IMR-90 (cell line): ENCODE measurements at regions not wholly inside any gene's neighbourhood (a gene's known extent, or its start where the extent isn't known, plus 50 kb on each side); places are given as distances from the start of the nearest gene placed in this dataset.

Experiments
- ATAC-seq: fragments of 200-7000 bp; cut with Tn5 transposase; 2 replicates; pipeline ENCODE4 v1.9.1; 2020; ENCODE audit warnings: low read depth, mild to moderate bottlenecking, moderate library complexity
- BruUV-seq: library from RNA; stranded (reverse); fragments of 400-500 nt; replicated peaks from 2 replicates; lab custom pipeline; 2021; lab: Mats Ljungman, UMichigan
- CTCF ChIA-PET: fragments of 300-600 bp; formaldehyde crosslinking; extraction: SDS; loops from one replicate; lab custom pipeline; 2021; ENCODE audit warnings: antibody characterized with exemption; lab: Yijun Ruan, JAX
- POLR2A ChIA-PET: fragments of 300-600 bp; sonication (Branson Sonifier 250); formaldehyde crosslinking; loops from one replicate; lab custom pipeline; 2022; ENCODE audit warnings: antibody characterized with exemption; ENCODE audit not compliant: unreplicated experiment; lab: Charles Lee
- DNase-seq: peaks from one replicate; pipeline ENCODE4 v3.0.0; 2013
- H2AFZ ChIP-seq: replicated peaks from 2 replicates; pipeline ENCODE3; 2013; ENCODE audit warnings: low read length, mild to moderate bottlenecking; ENCODE audit not compliant: poor library complexity
- H2AK5ac ChIP-seq: 2 replicates; pipeline ENCODE4 v1.6.1; 2013; ENCODE audit warnings: low read depth, low read length, inconsistent platforms
- H2AK9ac ChIP-seq: replicated peaks from 2 replicates; pipeline ENCODE3; 2013; ENCODE audit warnings: mild to moderate bottlenecking, low read depth, low read length, moderate library complexity; ENCODE audit not compliant: poor library complexity
- H2BK120ac ChIP-seq: 2 replicates; pipeline ENCODE4 v1.6.1; 2013; ENCODE audit warnings: low read depth, low read length, inconsistent platforms
- H2BK15ac ChIP-seq: 3 replicates; pipeline ENCODE4 v1.6.1; 2013; ENCODE audit warnings: low read depth, low read length, inconsistent platforms
- H2BK20ac ChIP-seq: 2 replicates; pipeline ENCODE4 v1.6.1; 2013; ENCODE audit warnings: low read depth, mild to moderate bottlenecking, inconsistent platforms, low read length, moderate library complexity
- H2BK5ac ChIP-seq: 2 replicates; pipeline ENCODE4 v1.6.1; 2013; ENCODE audit warnings: mild to moderate bottlenecking, low read depth, low read length, inconsistent platforms; ENCODE audit not compliant: poor library complexity, severe bottlenecking
- H3K14ac ChIP-seq: replicated peaks from 2 replicates; pipeline ENCODE4 v1.6.1; 2013; ENCODE audit warnings: low read depth, low read length, inconsistent platforms
- H3K18ac ChIP-seq: 2 replicates; pipeline ENCODE4 v1.6.1; 2013; ENCODE audit warnings: low read depth, low read length, control low read depth
- H3K23ac ChIP-seq: 2 replicates; pipeline ENCODE4 v1.6.1; 2013; ENCODE audit warnings: low read depth, low read length, inconsistent platforms
- H3K27ac ChIP-seq: 2 replicates; pipeline ENCODE4 v1.5.1; 2013; ENCODE audit warnings: mild to moderate bottlenecking, control low read depth, low read length; ENCODE audit not compliant: insufficient read depth
- H3K27me3 ChIP-seq: 2 replicates; pipeline ENCODE4 v1.6.1; 2013; ENCODE audit warnings: low read length; ENCODE audit not compliant: control insufficient read depth, insufficient read depth
- H3K36me3 ChIP-seq: 2 replicates; pipeline ENCODE4 v1.6.1; 2013; ENCODE audit warnings: low read length, mixed read lengths; ENCODE audit not compliant: control insufficient read depth, insufficient read depth
- H3K4ac ChIP-seq: 2 replicates; pipeline ENCODE4 v1.6.1; 2013; ENCODE audit warnings: low read depth, low read length, inconsistent platforms
- H3K4me1 ChIP-seq: 2 replicates; pipeline ENCODE4 v1.6.1; 2013; ENCODE audit warnings: low read length, mixed read lengths; ENCODE audit not compliant: control insufficient read depth, insufficient read depth
- H3K4me2 ChIP-seq: 2 replicates; pipeline ENCODE4 v1.6.1; 2013; ENCODE audit warnings: low read depth, mild to moderate bottlenecking, control low read depth, low read length, moderate library complexity
- H3K4me3 ChIP-seq: 2 replicates; pipeline ENCODE4 v1.5.1; 2013; ENCODE audit warnings: low read depth, mild to moderate bottlenecking, control low read depth, low read length, moderate library complexity; ENCODE audit not compliant: insufficient read depth
- H3K56ac ChIP-seq: 2 replicates; pipeline ENCODE4 v1.6.1; 2013; ENCODE audit warnings: low read length, inconsistent platforms; ENCODE audit not compliant: insufficient read depth; ENCODE audit errors: extremely low read depth
- H3K79me1 ChIP-seq, 2 experiments: 2 replicates each; pipeline ENCODE4 v1.6.1; 2013; ENCODE audit warnings: low read length in 2 of 2, inconsistent platforms in 1 of 2, low read depth in 1 of 2
- H3K9ac ChIP-seq: 2 replicates; pipeline ENCODE4 v1.6.1; 2013; ENCODE audit warnings: low read depth, low read length, control low read depth
- H3K9me1 ChIP-seq: 2 replicates; pipeline ENCODE4 v1.6.1; 2013; ENCODE audit warnings: low read length, inconsistent platforms; ENCODE audit not compliant: insufficient read depth
- H3K9me3 ChIP-seq: 2 replicates; pipeline ENCODE4 v1.6.1; 2013; ENCODE audit warnings: low read length; ENCODE audit not compliant: control insufficient read depth, insufficient read depth
- H4K20me1 ChIP-seq: 2 replicates; pipeline ENCODE4 v1.6.1; 2013; ENCODE audit warnings: low read length, inconsistent platforms; ENCODE audit not compliant: insufficient read depth
- H4K5ac ChIP-seq: 2 replicates; pipeline ENCODE4 v1.6.1; 2013; ENCODE audit warnings: mild to moderate bottlenecking, low read depth, low read length, control low read depth
- H4K8ac ChIP-seq, 2 experiments: 2 replicates each; pipeline ENCODE4 v1.6.1; 2013; ENCODE audit warnings: low read depth in 2 of 2, low read length in 2 of 2, control low read depth in 1 of 2, inconsistent platforms in 1 of 2
- H4K91ac ChIP-seq: 2 replicates; pipeline ENCODE4 v1.6.1; 2013; ENCODE audit warnings: low read depth, low read length, inconsistent platforms; ENCODE audit not compliant: insufficient read depth
- CEBPB ChIP-seq: IDR thresholded peaks from 2 replicates; pipeline ENCODE4 v1.6.1; 2012; ENCODE audit warnings: low read depth, low read length, improper control_type of control experiment
- CHD1 ChIP-seq: IDR thresholded peaks from 2 replicates; pipeline ENCODE4 v1.6.1; 2012; ENCODE audit warnings: low read depth, low read length, improper control_type of control experiment
- ELK1 ChIP-seq: fragments of 150-350 bp; IDR thresholded peaks from 2 replicates; pipeline ENCODE4 v1.6.1; 2016; ENCODE audit warnings: low read depth, mild to moderate bottlenecking, low read length, moderate library complexity, borderline replicate concordance
- FOS ChIP-seq: fragments of 150-350 bp; IDR thresholded peaks from 2 replicates; pipeline ENCODE4 v1.6.1; 2016; ENCODE audit warnings: low read depth, low read length
- MAFK ChIP-seq: IDR thresholded peaks from 2 replicates; pipeline ENCODE4 v1.6.1; 2012; ENCODE audit warnings: low read depth, low read length, improper control_type of control experiment
- RAD21 ChIP-seq: IDR thresholded peaks from 2 replicates; pipeline ENCODE4 v1.6.1; 2012; ENCODE audit warnings: low read length, improper control_type of control experiment
- WGBS, 2 experiments: methylation state at CpG; one replicate each; pipeline versions ENCODE4 v1.1.5 to v1.1.7; 2013; ENCODE audit warnings: missing lambda C conversion rate in 2 of 2; ENCODE audit not compliant: insufficient read length in 1 of 2; ENCODE audit errors: extremely low coverage in 2 of 2; 5-methylcytosine and 5-hydroxymethylcytosine counted together
- dilution Hi-C: fragments of 300-500 bp; cut with HindIII; formaldehyde crosslinking; loops from one replicate; pipeline ENCODE4 v1.14.3; 2018; ENCODE audit warnings: low sequenced_read_pairs; ENCODE audit not compliant: unreplicated experiment
- in situ Hi-C: fragments of 300-500 bp; cut with MboI; formaldehyde crosslinking; loops from 3 replicates; pipeline ENCODE4 v1.14.3; 2019; ENCODE audit warnings: low sequenced_read_pairs, inconsistent platforms, mixed read lengths
- intact Hi-C: fragments of 100-400 bp; cut with micrococcal nuclease; formaldehyde crosslinking; loops from 2 replicates; pipeline ENCODE4 v1.10.0; 2022

GRCh38 chr18:38046651-38047050, 481.1 kb upstream of the CELF4 start:
- no TSS peak for BruUV-seq

More at GRCh38 chr18:38046651-38047050, 481.1 kb upstream of the CELF4 start:
- DNase-seq (no peak), ATAC-seq (no peak)
- Histone ChIP-seq H2AK5ac (no peak overlapping the region), H3K14ac (no peak overlapping the region), H3K4me3 (no peak overlapping the region), H2BK20ac (no peak overlapping the region), H3K4me2 (no peak overlapping the region), H3K23ac (no peak overlapping the region), H3K79me1 (no peaks in the 10 kb centered on the region), H2BK5ac (no peak overlapping the region), H2AK9ac (no peak overlapping the region), H4K20me1 (no peaks in the 10 kb centered on the region), H3K36me3 (no peaks in the 10 kb centered on the region), H3K4me1 (no peaks in the 10 kb centered on the region), H3K9me3 (peaks cover 19% of the 10 kb centered on the region), H3K4ac (no peak overlapping the region), H3K18ac (no peak overlapping the region), H3K9ac (no peak overlapping the region), H3K27ac (no peak overlapping the region), H4K91ac (no peak overlapping the region), H4K5ac (no peak overlapping the region), H4K8ac (no peak overlapping the region), H3K9me1 (no peaks in the 10 kb centered on the region), H2BK15ac (no peak overlapping the region), H2BK120ac (no peak overlapping the region), H3K56ac (no peak overlapping the region), H3K27me3 (no peaks in the 10 kb centered on the region), H2AFZ (no peak overlapping the region)
- TF ChIP-seq FOS, result no peak
- TF ChIP-seq RAD21, result no peak
- TF ChIP-seq MAFK, result no peak
- TF ChIP-seq CHD1, result no peak
- no peak for TF ChIP-seq ELK1
- no peak for TF ChIP-seq CEBPB
- dilution Hi-C loops, result no loop called here
- in situ Hi-C loops, result no loop called here
- ChIA-PET POLR2A (no interaction called here), CTCF (no interaction called here)
- intact Hi-C loops, result no loop called here
- no CpG with 5 or more reads among the region's 3 CpGs for WGBS, 2 experiments
